CD4-positive, alpha-beta T cell treated with Interleukin-15 for 1 hour (primary cell): ENCODE measurements at regions not wholly inside any gene's neighbourhood (a gene's known extent, or its start where the extent isn't known, plus 50 kb on each side); places are given as distances from the start of the nearest gene placed in this dataset.
"Not testable (repeated sequence)": the region's sequence is repeated elsewhere in the genome, so short reads cannot be mapped to it uniquely, and the experiment has no call there.

ENCODE experiments used
- DNase-seq: peaks from one replicate; pipeline ENCODE4 v3.0.0-alpha.2; 2020

DNA sequence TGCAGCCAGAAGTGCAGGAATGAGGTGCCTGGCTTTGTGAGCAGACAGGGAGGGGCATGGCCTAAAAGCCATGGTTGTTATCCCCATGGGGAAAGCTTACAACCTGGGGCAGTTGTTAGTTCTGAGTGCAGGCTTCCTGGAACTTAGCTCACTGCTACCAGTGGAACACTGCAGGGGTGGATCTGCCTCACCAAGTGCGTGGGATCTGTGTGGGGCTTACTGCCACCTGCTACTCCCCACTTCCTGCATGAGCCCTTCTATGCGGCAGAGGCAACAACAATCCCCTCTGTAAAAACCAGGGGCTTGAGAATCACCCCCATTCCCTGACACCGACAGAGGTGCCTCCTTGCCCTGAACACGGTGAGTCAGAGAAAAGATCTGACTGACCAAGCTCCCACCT lies 174.6 kb downstream of the SPIN4 start:
- not testable (repeated sequence) for DNase-seq

DNA sequence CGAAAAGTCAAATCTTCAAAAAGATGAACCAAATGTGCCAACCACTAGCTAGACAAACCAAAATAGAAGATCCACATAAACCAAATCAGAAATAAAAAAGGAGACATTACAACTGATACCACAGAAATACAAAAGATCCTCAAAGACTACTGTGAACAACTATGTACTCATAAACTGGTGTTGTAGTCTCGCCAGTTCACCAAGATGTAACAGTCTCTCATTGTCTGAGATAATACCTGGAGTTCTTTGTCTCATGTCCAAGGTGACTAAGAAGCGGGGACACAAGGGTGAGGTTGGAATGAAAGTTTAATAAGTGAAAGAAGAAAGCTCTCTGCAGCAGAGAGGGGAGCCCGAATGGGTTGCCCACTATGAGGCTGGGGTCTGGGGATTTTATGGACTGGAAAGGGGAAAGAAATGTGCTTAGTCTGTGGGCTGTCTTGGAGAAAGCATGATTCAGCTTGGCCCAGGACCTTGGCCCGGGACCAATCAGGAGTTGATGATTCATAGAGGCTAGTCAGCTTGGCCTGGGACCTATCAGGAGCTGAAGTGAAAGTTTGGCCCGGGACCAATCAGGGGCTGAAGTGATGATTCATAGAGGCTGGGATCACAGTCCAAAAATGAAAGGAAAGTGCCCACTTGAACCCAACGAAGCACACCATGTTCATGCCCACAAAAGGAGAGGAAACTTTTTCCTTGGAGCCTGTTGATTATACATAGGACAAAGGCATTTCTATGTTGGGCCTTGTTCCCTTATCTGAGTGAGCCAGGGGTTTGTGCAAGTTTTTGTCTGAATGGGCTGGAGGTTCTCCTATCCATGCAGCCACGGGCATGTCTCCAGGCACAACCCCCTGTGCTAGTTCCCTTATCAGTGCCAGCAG lies 177.1 kb downstream of the SPIN4 start:
- DNase-seq: not testable (repeated sequence)

DNA sequence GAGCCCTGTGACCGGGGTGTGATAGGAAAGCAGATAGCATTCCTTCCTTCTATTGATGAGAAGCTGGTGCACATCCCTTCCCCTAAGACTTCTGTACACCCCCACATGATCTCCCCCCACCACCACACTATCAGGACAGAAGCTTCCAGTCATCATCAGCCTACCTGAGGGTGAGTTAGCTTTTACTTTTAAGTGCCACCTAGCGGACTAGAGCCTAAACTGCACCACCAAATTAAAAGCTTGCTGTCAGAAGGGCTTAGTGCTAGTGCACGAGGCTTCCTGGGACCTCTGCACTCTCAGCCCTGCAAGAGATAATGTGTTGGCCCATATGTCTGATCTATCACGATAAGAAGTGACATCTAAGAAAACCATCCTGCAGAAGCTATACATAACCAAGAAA lies 181.7 kb downstream of the SPIN4 start:
- not testable (repeated sequence) for DNase-seq

DNA sequence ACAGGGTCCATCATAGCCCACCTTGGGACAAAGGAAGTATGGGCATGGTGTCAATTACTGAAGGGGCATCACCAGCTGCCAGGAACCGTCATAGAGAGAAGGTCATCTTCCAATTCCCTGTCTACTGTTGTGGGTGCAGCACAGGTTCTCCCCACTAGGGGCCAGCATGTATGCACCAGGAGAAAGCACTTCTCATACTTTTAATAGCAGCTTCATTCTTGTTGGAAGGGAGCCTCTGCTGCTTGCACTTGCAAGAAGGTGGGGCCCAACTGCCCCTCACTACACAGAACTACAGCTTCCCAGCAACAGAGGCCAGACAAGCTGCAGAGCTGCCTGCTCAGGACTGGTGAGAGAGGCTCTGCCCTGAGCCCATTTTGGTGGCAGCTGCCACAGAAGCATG lies 182.2 kb downstream of the SPIN4 start:
- DNase-seq: not testable (repeated sequence)

DNA sequence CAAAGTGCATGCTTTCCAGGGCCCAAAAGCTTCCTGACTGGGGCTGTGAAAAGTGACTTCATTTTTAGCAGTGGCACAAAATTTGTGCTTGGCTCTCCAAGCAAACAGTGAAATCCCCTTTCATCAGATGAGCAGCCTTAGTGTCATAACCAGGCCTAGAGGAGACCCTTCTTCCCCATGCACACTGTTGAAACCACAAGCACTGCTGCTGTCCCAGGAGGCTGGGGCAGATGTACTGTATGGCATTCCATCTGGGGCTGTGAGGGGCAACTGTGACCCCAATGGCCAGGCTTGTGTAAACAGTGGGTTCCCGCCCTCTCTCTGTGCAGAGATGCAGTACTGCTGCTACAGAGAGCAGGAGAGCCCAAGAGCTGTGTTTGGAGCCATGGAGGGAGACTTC lies 184.1 kb downstream of the SPIN4 start:
- DNase-seq: not testable (repeated sequence)

DNA sequence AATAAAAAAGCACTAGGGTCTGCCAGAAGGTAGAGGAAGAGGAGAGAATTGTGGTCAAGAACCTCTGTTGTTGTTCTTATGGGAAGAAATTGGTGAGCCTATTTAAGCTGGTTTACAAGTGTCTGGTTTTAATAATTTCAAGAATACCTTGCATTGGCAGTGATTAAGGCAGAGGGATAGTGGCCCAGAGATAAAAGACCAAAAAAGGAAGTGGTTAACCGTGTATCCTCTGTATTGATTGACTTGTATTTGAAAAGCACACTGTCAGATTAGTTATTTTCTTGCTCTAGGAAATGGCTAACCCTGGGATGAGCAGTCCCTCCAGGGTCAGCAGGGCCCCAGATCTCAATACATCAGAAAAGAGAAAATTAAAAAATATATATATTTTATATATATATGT lies 190.1 kb downstream of the SPIN4 start:
- DNase-seq: not testable (repeated sequence)

DNA sequence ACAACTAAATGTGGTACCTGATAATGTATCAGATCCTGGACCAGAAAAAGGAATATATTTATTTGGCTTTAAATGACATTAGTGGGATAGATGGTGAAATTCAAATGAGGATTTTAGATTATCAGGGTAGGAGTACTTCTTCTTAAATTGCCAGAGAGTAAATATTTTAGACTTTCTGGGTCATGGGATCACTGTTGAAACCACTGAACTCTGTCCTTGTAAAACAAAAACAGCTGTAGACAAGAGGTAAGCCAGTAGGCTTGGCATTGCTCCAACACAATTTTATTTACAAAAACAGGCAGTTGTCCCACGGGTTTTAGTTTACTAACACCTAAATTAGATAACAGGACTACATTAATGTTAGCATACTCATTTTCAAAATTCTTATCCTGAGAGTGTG lies 190.8 kb downstream of the SPIN4 start:
- not testable (repeated sequence) for DNase-seq

DNA sequence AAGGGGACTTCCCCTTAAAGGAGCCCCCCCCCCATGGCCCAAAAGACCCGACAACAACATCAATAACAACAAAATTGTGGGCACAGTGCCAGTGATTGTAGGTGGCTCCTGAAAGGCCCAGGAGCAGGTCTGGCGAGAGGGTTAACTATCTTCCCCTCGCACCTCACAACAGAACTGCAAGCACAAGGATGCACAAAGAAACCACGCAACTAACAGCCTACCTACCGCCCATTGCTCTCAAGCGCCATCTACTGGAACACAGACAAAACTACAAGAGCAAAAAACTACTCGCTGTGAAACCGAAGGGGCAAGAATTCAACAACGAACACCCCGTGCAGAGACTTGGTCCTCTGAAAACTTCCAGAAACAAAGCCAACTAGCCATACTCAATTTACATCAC lies 205.6 kb downstream of the SPIN4 start:
- DNase-seq: not testable (repeated sequence)

DNA sequence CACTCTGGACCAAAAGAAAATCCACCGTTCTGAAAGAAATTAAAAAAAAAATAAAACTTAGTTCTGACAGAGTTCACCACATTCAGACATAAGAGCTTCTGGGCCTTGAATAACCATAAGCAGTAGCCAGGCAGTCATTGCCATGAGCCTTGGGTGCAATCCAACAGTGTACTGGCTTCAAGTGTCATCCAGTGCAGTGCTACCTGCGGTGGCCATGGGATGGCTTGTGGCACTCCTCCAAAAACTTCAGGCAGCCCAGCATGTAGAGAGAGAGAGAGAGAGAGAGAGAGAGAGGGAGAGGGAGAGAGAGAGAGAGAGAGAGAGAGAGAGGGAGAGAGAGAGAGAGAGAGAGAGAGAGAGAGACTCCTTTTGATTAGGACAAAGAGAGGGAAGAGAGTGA lies 208.5 kb downstream of the SPIN4 start:
- DNase-seq: not testable (repeated sequence)

DNA sequence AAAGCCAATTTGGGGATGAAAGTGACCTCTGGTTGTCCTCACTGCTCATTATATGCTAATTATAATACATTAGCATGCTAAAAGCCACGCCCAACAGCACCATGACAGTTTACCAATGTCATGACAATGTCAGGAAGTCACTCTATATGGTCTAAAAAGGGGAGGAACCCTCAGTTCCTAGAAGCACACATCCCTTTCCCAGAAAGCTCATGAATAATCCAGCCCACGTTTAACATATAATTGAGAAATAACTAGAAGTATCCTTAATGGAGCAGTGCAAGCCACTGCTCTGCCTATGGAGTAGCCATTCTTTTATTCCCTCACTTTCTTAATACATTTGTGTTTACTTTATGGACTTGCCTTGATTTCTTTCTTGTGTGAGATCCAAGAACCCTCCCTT lies 215.3 kb downstream of the SPIN4 start:
- DNase-seq: not testable (repeated sequence)

DNA sequence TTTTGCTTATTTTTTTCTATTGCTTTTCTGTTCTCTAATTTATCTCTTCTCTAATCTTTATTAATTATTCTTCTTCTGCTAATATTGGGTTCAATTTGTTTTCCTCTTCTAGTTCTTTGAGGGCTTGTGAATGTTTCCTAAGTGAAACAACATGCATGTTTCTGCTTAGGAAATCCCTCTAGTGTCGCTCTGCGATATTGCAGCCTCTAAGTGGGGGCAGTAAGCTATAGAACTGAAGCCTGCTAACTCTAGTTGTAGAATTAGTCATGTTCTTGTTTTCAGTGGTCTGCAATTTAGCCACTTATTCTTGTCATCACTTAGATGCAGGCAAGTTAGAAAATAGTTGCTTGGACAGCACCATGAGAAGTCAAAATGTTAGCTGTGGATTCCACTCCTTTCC lies 222.6 kb downstream of the SPIN4 start:
- DNase-seq: no peak

DNA sequence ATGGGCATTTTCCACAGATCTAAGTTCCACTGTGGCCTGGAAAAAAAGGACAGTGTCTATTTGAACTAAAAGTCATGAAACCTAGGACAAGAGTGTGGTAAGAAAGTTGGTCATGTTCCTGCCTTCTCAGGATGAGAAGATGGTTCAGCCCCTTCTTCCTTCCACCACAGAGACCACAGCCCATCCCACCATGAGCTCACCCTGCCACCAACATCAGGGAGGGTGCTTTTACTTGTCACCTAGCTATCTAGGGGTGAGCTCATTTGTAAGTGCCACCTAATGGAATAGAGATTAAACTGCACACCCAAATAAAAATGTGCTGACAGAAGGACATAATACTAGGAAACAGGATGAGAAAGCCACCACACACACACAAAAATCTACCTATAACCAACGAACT lies 235.9 kb downstream of the SPIN4 start:
- no peak for DNase-seq

DNA sequence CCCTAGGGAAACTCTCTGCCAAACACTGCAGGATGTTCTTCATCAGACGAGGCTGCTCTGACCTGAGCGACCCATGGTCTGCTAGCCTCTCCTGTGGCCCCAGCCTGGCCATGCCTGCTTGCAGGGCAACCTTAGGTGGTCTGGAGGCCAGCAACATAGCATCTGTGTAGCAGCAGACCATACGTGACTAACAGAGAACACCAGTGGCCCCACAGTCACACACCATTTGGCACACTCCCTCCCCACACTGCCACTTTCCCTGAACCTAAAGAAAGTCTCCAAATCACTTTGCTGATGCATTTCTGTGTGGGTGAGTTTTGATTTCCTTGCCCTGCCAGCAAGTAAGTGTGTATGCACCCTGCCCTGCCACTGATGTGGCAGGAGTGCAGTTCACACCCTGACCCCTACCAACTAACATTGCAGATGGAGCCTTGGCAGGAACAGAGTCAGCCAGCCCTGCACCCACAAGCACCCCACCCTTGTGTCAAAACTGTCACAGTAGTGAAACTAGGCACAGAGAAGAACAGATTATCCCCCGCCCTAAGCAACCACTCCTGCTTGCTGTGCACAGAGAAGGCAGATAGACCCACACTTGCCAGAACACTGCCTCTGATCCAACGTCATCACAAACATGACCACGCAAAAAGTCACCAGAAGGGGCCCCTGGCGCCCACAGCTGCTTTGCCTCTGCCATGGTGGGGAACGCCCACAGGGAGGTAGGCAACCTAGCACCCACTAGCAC lies 249.1 kb downstream of the SPIN4 start:
- no peak for DNase-seq

DNA sequence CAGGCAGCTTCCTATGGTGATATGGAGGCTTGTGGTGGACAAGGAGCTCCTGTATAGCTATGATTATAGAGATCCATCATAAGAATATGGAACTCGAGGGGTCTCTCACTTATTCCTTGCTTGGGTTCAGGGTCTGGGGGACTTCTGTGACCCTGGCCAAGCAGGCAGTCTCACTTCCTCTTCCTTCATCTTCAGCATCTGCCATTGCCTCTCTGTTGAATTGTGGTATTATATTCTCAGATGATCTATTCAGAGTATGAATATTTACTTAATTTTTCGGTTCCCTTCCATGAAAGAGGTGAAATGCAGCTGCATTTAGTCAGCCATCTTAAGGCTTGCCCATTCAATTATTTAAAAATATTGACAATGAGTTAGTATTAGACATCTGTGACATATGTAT lies 292.9 kb downstream of the SPIN4 start:
- no peak for DNase-seq

DNA sequence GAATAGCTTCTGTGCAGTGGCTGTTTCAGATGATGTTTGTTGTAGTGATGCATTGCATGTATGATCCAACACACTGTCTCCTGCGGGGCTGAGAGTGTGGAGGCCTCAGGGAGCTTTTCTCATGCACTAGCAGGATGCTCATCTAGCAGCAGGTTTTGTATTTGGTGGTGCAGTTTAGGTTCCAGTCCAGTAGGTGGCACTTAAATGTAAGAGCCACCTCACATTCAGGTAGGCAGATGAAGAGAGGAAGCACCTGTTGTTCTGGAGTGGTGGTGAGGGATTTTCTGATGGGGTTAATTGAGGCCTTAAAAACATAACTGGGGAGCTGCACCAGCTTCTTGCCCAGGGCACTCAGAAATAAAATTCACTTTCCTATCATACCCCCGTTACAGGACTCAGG lies 300.9 kb downstream of the SPIN4 start:
- no peak for DNase-seq

DNA sequence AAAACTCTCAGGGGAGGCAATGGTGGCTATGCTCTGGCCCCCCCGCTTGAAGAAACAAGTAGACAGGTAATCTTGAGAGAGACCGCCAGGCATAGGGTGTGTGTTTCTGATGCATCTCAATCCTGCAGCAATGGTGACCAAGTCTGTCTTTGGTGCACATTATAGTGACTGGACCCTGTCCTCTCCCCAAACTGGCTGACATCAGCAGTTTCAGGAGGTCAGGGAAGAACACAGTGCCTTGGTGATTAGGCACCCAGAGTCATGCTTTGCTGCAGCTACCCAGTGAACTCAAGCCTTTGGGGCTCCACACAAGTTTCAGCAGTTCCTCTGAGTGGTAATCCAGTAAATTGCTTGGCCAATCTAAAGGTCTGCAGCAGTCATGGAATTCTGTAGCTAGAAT lies 318.3 kb downstream of the SPIN4 start:
- no peak for DNase-seq

DNA sequence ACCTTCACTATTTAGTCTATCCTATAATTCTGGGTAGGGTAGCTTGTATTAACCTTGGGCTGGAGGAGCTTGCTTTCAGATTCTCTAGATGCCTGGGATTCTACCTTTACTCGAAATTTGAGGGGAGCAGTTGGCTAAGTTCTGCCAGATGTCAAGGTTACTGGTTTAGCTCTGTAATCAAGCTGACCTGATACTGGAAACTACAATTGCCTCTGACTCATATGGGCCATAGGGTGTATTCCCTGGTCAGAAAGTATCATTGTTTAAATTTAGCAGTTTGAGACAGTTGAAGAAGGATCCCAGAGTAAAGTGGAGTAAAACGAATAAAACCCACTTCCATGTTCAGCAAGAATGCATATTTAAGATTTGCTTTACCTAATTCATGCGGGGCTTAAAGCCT lies 337.6 kb downstream of the SPIN4 start:
- no peak for DNase-seq

DNA sequence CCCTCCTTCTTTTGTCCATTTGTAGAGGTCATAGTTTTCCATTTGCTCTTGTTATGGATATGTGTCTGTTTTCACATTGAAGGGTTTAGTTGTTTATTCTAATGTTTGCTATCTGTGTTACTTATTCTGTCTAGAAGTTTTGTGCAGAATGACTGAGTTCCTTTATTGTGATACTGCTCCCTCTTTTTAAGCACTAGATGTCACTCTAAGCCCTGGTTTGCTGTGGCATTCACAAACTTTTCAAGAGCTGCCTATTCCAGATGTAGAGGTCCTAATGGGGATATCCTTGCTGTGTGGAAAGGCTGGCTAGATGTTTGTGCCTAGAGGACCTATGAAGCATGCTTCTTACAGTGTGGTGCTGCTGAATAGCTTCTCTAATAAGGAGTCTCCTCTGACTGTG lies 338.6 kb downstream of the SPIN4 start:
- no peak for DNase-seq

DNA sequence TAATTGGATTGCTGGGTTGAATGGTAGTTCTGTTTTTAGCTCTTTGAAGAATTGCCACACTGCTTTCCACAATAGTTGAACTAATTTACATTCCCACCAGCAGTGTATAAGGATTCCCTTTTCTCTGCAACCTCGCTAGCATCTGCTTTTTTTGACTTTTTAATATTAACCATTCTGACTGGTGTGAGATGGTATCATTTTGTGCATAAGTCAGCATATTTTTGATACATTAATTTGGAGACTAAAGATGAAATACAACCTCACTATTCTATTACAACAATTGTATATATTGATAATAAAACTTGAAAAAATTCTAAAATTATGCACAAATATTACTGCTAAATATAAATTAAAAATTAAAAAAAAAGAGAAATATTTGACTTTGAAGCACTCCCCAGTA lies 350.9 kb downstream of the SPIN4 start:
- not testable (repeated sequence) for DNase-seq
